Right ventricle myocardium superior (tissue), 1 donor: ENCODE measurements at regions not wholly inside any gene's neighbourhood (a gene's known extent, or its start where the extent isn't known, plus 50 kb on each side); places are given as distances from the start of the nearest gene placed in this dataset.
"Not testable (repeated sequence)": the region's sequence is repeated elsewhere in the genome, so short reads cannot be mapped to it uniquely, and the experiment has no call there.

Source experiments
- ATAC-seq: fragments of 200-7000 bp; cut with Tn5 transposase; one replicate; pipeline ENCODE4 v1.9.1; 2020; ENCODE audit warnings: mild to moderate bottlenecking; ENCODE audit not compliant: poor library complexity
- DNase-seq: peaks from one replicate; pipeline ENCODE4 v3.0.0-alpha.2; 2020
- intact Hi-C: fragments of 100-400 bp; cut with DNase I; formaldehyde crosslinking; loops from one replicate; pipeline ENCODE4 v1.11.2; 2022
- donor health status: DM: no; HTN: yes; CAD: no; lungs with severe emphysema.

- intact Hi-C loops, ATAC-seq, DNase-seq: not testable (repeated sequence)
Observed at GRCh38 chr15:20380199-20380598, 161.4 kb downstream of the GOLGA6L6 start.

GRCh38 chr15:20376872-20377271 is 164.7 kb downstream of the GOLGA6L6 start:
- DNase-seq (no peak), ATAC-seq (no peak)
- intact Hi-C loops, result no loop called here

GRCh38 chr15:20372416-20372815 is 169.2 kb downstream of the GOLGA6L6 start:
- DNase-seq, ATAC-seq, intact Hi-C loops: not testable (repeated sequence)

GRCh38 chr15:20369500-20369899 is 172.1 kb downstream of the GOLGA6L6 start:
- intact Hi-C loops, result no loop called here
- ATAC-seq, result no peak
- DNase-seq, result no peak

- DNase-seq, result no peak
- intact Hi-C loops, result no loop called here
Observed at GRCh38 chr15:20368974-20369373, 172.6 kb downstream of the GOLGA6L6 start.

GRCh38 chr15:20367093-20367492 is 174.5 kb downstream of the GOLGA6L6 start:
- intact Hi-C loops, result no loop called here
- ATAC-seq, result no peak
- DNase-seq, result no peak

More at GRCh38 chr15:20368974-20369373, 172.6 kb downstream of the GOLGA6L6 start:
- no peak for ATAC-seq

- DNase-seq, intact Hi-C loops: not testable (repeated sequence)
- peak; percentile 14 for ATAC-seq
Observed at GRCh38 chr15:20363591-20363990, 178.0 kb downstream of the GOLGA6L6 start.

GRCh38 chr15:20361091-20361490 is 180.5 kb downstream of the GOLGA6L6 start:
- no peak for DNase-seq
- intact Hi-C loops, result no loop called here
- no peak for ATAC-seq

GRCh38 chr15:20358779-20359414 is 182.7 kb downstream of the GOLGA6L6 start:
- intact Hi-C loops, result no loop called here
- DNase-seq (no peak), ATAC-seq (no peak)

GRCh38 chr15:20358066-20358778 is 183.4 kb downstream of the GOLGA6L6 start:
- DNase-seq (peak; percentile 56), ATAC-seq (peak; percentile 8)
- intact Hi-C loops, result no loop called here

- peak; percentile 4 for ATAC-seq
- intact Hi-C loops, result no loop called here
- DNase-seq, result peak; percentile 51
Observed at GRCh38 chr15:20357481-20358065, 184.0 kb downstream of the GOLGA6L6 start.

- intact Hi-C loops, result no loop called here
- peak; percentile 44 for DNase-seq
- peak; percentile 18 for ATAC-seq
Observed at GRCh38 chr15:20356911-20357480, 184.6 kb downstream of the GOLGA6L6 start.

GRCh38 chr15:20356444-20356910 is 185.1 kb downstream of the GOLGA6L6 start:
- DNase-seq, result peak; percentile 74
- intact Hi-C loops, result no loop called here
- peak; percentile 82 for ATAC-seq

GRCh38 chr15:20355256-20355868 is 186.2 kb downstream of the GOLGA6L6 start:
- intact Hi-C loops, result no loop called here
- DNase-seq, result peak; percentile 48

GRCh38 chr15:20354884-20355223 is 186.7 kb downstream of the GOLGA6L6 start:
- DNase-seq, intact Hi-C loops, ATAC-seq: not testable (repeated sequence)

More at GRCh38 chr15:20355256-20355868, 186.2 kb downstream of the GOLGA6L6 start:
- ATAC-seq, result no peak

- ATAC-seq (no peak), DNase-seq (peak; percentile 53)
- intact Hi-C loops, result no loop called here
Observed at GRCh38 chr15:20353966-20354883, 187.4 kb downstream of the GOLGA6L6 start.

GRCh38 chr15:20352241-20353200 is 189.1 kb downstream of the GOLGA6L6 start:
- intact Hi-C loops, result no loop called here
- peak; percentile 42 for DNase-seq
- no peak for ATAC-seq
